Calu3 (cell line): ENCODE measurements at regions not wholly inside any gene's neighbourhood (a gene's known extent, or its start where the extent isn't known, plus 50 kb on each side); places are given as distances from the start of the nearest gene placed in this dataset.
A peak's percentile ranks its signal among the peaks of the same experiment; 100 is the strongest.

Experiments used
- BruUV-seq: library from RNA; stranded (reverse); fragments of 400-500 nt; replicated peaks from 2 replicates; lab custom pipeline; 2021; lab: Mats Ljungman, UMichigan
- CTCF ChIA-PET: fragments of 300-600 bp; sonication (Branson Sonifier 250); formaldehyde crosslinking; loops from one replicate; lab custom pipeline; 2022; ENCODE audit warnings: antibody characterized with exemption; lab: Charles Lee
- DNase-seq: peaks from one replicate; pipeline ENCODE4 v3.0.0; 2022
- H3K27ac Mint-ChIP-seq: one replicate; pipeline ENCODE4 v1.8.0; 2022; ENCODE audit warnings: mixed read lengths; ENCODE audit not compliant: unreplicated experiment
- H3K27me3 Mint-ChIP-seq: one replicate; pipeline ENCODE4 v1.8.0; 2022; ENCODE audit warnings: mixed read lengths; ENCODE audit not compliant: unreplicated experiment
- H3K36me3 Mint-ChIP-seq: one replicate; pipeline ENCODE4 v1.8.0; 2022; ENCODE audit warnings: mild to moderate bottlenecking, moderate library complexity, mixed read lengths; ENCODE audit not compliant: insufficient read depth, unreplicated experiment
- H3K4me1 Mint-ChIP-seq: one replicate; pipeline ENCODE4 v1.8.0; 2022; ENCODE audit warnings: mild to moderate bottlenecking, low read depth, mixed read lengths; ENCODE audit not compliant: unreplicated experiment
- H3K4me3 Mint-ChIP-seq: one replicate; pipeline ENCODE4 v1.8.0; 2022; ENCODE audit warnings: mild to moderate bottlenecking, low read depth, moderate library complexity, mixed read lengths; ENCODE audit not compliant: unreplicated experiment
- H3K9me3 Mint-ChIP-seq: one replicate; pipeline ENCODE4 v1.8.0; 2022; ENCODE audit warnings: low read depth, mixed read lengths; ENCODE audit not compliant: unreplicated experiment
- CTCF ChIP-seq: fragments of 200-600 bp; IDR thresholded peaks from one replicate; pipeline ENCODE4 v1.8.0; 2022; ENCODE audit warnings: antibody characterized with exemption; ENCODE audit not compliant: unreplicated experiment
- intact Hi-C: fragments of 100-400 bp; cut with micrococcal nuclease; formaldehyde crosslinking; loops from one replicate; pipeline ENCODE4 v1.10.0; 2022; ENCODE audit not compliant: unreplicated experiment

GRCh38 chrX:100512471-100512870, 72.3 kb upstream of the TNMD start:
- BruUV-seq = no TSS peak
- no peak for DNase-seq
- Mint-ChIP-seq H3K4me1 (no peaks in the 10 kb centered on the region), H3K36me3 (no peaks in the 10 kb centered on the region), H3K27me3 (peaks cover 16% of the 10 kb centered on the region), H3K27ac (no peak overlapping the region), H3K9me3 (no peaks in the 10 kb centered on the region), H3K4me3 (no peak overlapping the region)
- CTCF ChIA-PET = interaction anchor here (1.3 to 1.5 kb wide), 2 partner anchors 102 to 256 kb away, joined by 3 to 8 read pairs; no protein-coding TSS in a partner anchor
- intact Hi-C loops = loop anchor here (1.0 to 10.0 kb wide), 3 partner anchors 96 to 256 kb away; no protein-coding TSS in a partner anchor
- peak; percentile 35 for TF ChIP-seq CTCF

- Mint-ChIP-seq H3K4me3 (no peak overlapping the region), H3K4me1 (no peaks in the 10 kb centered on the region), H3K27ac (no peak overlapping the region), H3K27me3 (peaks cover 13% of the 10 kb centered on the region), H3K9me3 (no peaks in the 10 kb centered on the region), H3K36me3 (no peaks in the 10 kb centered on the region)
- no TSS peak for BruUV-seq
- intact Hi-C loops = no loop called here
- no peak for DNase-seq
- TF ChIP-seq CTCF = no peak
- CTCF ChIA-PET = no interaction called here
Observed at GRCh38 chrX:100494646-100495370, 84.7 kb upstream of the PCDH19 start.

GRCh38 chrX:100491174-100491573, 81.1 kb upstream of the PCDH19 start:
- no peak for DNase-seq
- H3K27ac Mint-ChIP-seq = no peak overlapping the region
- H3K4me3 Mint-ChIP-seq = no peak overlapping the region
- no peaks in the 10 kb centered on the region for H3K4me1 Mint-ChIP-seq
- CTCF ChIA-PET = no interaction called here
- BruUV-seq = no TSS peak
- no peak for TF ChIP-seq CTCF
- intact Hi-C loops = no loop called here
- H3K27me3 Mint-ChIP-seq = peaks cover 13% of the 10 kb centered on the region
- H3K36me3 Mint-ChIP-seq = no peaks in the 10 kb centered on the region
- H3K9me3 Mint-ChIP-seq = no peaks in the 10 kb centered on the region

- no peaks in the 10 kb centered on the region for H3K9me3 Mint-ChIP-seq
Observed at GRCh38 chrX:100487795-100488194, 77.7 kb upstream of the PCDH19 start.

More at GRCh38 chrX:100487795-100488194, 77.7 kb upstream of the PCDH19 start:
- Mint-ChIP-seq H3K27me3 (peaks cover 11% of the 10 kb centered on the region), H3K4me3 (no peak overlapping the region), H3K4me1 (no peaks in the 10 kb centered on the region), H3K27ac (no peak overlapping the region), H3K36me3 (no peaks in the 10 kb centered on the region)
- no peak for TF ChIP-seq CTCF
- no peak for DNase-seq
- intact Hi-C loops = no loop called here
- BruUV-seq = no TSS peak
- CTCF ChIA-PET = interaction anchor here (0.7 kb wide), 1 partner anchor 167 kb away, joined by 3 read pairs; no protein-coding TSS in a partner anchor
